Adrenal gland (tissue), 5 donors: ENCODE measurements at regions not wholly inside any gene's neighbourhood (a gene's known extent, or its start where the extent isn't known, plus 50 kb on each side); places are given as distances from the start of the nearest gene placed in this dataset.

Experiments
- CTCF ChIP-seq, 6 experiments: fragments of 450-650 bp in 4 of 6; fragments of 200-600 bp in 2 of 6; sonication (generic) in 1 of 6; IDR thresholded peaks; 1 replicate in 5 of 6; 2 replicates in 1 of 6; pipeline versions ENCODE4 v1.5.1 to v1.8.0; 2016 to 2021; ENCODE audit warnings: antibody characterized with exemption in 6 of 6, mild to moderate bottlenecking in 2 of 6, moderate library complexity in 1 of 6
- POLR2A ChIP-seq, 2 donors: fragments of 450-650 bp; IDR thresholded peaks; one replicate each; pipeline ENCODE4 v1.6.1; 2017; ENCODE audit warnings: antibody characterized with exemption in 2 of 2, mild to moderate bottlenecking in 2 of 2, moderate library complexity in 1 of 2
- donor health status: DM: no; HTN: no; CAD: no.

GRCh38 chr9:99437145-99437544 lies 215.1 kb downstream of the SEC61B start:
- TF ChIP-seq CTCF (IDR thresholded peaks at IDR 0.05) (no peak), POLR2A (IDR thresholded peaks at IDR 0.05) (no peak)
